K562 (cell line): ENCODE measurements at regions not wholly inside any gene's neighbourhood (a gene's known extent, or its start where the extent isn't known, plus 50 kb on each side); places are given as distances from the start of the nearest gene placed in this dataset.

Experiments
- ATAC-seq: fragments of 200-7000 bp; cut with Tn5 transposase; 3 replicates; pipeline ENCODE4 v1.9.1; 2020; ENCODE audit warnings: moderate library complexity
- BruUV-seq: library from RNA; stranded (reverse); fragments of 400-500 nt; replicated peaks from 2 replicates; lab custom pipeline; 2021; lab: Mats Ljungman, UMichigan
- CTCF ChIA-PET: fragments of 300-600 bp; formaldehyde crosslinking; extraction: SDS; loops from one replicate; lab custom pipeline; 2021; ENCODE audit warnings: low intra/inter-chr PET ratio; lab: Yijun Ruan, JAX
- POLR2A ChIA-PET: fragments of 300-600, 350-650 bp; sonication (Branson Sonifier 250); formaldehyde crosslinking; extraction: SDS; loops from one replicate; lab custom pipeline; 2021; ENCODE audit warnings: antibody characterized with exemption, inconsistent platforms; lab: Yijun Ruan, JAX
- DNase-seq, 4 experiments: peaks; one replicate each; pipeline versions ENCODE4 v3.0.0 to v3.0.0-alpha.2; 2011 to 2018; ENCODE audit warnings: low spot score in 3 of 4, mixed read lengths in 3 of 4; ENCODE audit errors: extremely low read depth in 1 of 4
- FAIRE-seq: peaks from 2 replicates; lab custom pipeline; 2011; peaks lifted over from hg19 to GRCh38; lab: Jason Lieb, UNC
- H2AFZ ChIP-seq: 2 replicates; pipeline ENCODE4 v1.6.0; 2011; ENCODE audit warnings: low read depth, low read length, control low read depth, inconsistent platforms
- H3K27ac ChIP-seq: fragments of 200-600 bp; 3 replicates; pipeline ENCODE4 v1.8.0; 2011; ENCODE audit warnings: low read depth, mild to moderate bottlenecking, control low read depth, inconsistent platforms, low read length, moderate library complexity, mixed read lengths; ENCODE audit errors: extremely low read depth
- H3K27me3 ChIP-seq, 2 experiments: fragments of 300-600 bp in 1 of 2; 2 replicates in 1 of 2; 3 replicates in 1 of 2; pipeline versions ENCODE4 v1.6.0 to v1.8.0; 2011; ENCODE audit warnings: inconsistent platforms in 2 of 2, low read length in 2 of 2, mild to moderate bottlenecking in 1 of 2, mixed read lengths in 1 of 2, moderate library complexity in 1 of 2; ENCODE audit not compliant: control insufficient read depth in 2 of 2, insufficient read depth in 2 of 2
- H3K36me3 ChIP-seq: fragments of 300-600 bp; 3 replicates; pipeline ENCODE4 v1.8.0; 2011; ENCODE audit warnings: mild to moderate bottlenecking, low read length, inconsistent platforms; ENCODE audit not compliant: control insufficient read depth, insufficient read depth
- H3K4me1 ChIP-seq, 2 experiments: fragments of 200-600 bp in 1 of 2; replicated peaks in 1 of 2; 2 replicates in 1 of 2; 3 replicates in 1 of 2; pipeline versions ENCODE4 v1.5.1 to v1.8.0; 2011; ENCODE audit warnings: inconsistent platforms in 2 of 2, low read length in 2 of 2, mild to moderate bottlenecking in 1 of 2, mixed read lengths in 1 of 2, moderate library complexity in 1 of 2; ENCODE audit not compliant: control insufficient read depth in 2 of 2, insufficient read depth in 2 of 2
- H3K4me2 ChIP-seq: 2 replicates; pipeline ENCODE4 v1.6.1; 2011; ENCODE audit warnings: low read length, control low read depth, inconsistent platforms, mixed read lengths; ENCODE audit not compliant: insufficient read depth
- H3K4me3 ChIP-seq: fragments of 200-600 bp; sonication (generic), shearing (Covaris generic); 2 replicates; pipeline ENCODE4 v1.5.1; 2016; ENCODE audit warnings: control low read depth, inconsistent platforms
- H3K79me2 ChIP-seq: fragments of 200-600 bp; 3 replicates; pipeline ENCODE4 v1.8.0; 2011; ENCODE audit warnings: low read length, inconsistent platforms; ENCODE audit not compliant: control insufficient read depth, insufficient read depth
- H3K9ac ChIP-seq, 2 experiments: 2 replicates each; pipeline versions ENCODE4 v1.6.0 to v1.6.1; 2011; ENCODE audit warnings: low read depth in 2 of 2, low read length in 2 of 2, control low read depth in 1 of 2, inconsistent platforms in 1 of 2, mild to moderate bottlenecking in 1 of 2, mixed read lengths in 1 of 2; ENCODE audit not compliant: insufficient read depth in 1 of 2
- H3K9me1 ChIP-seq: one replicate; pipeline ENCODE4 v1.6.0; 2011; ENCODE audit warnings: inconsistent platforms, mild to moderate bottlenecking, low read length, moderate library complexity; ENCODE audit not compliant: control insufficient read depth, insufficient read depth
- H3K9me3 ChIP-seq: replicated peaks from 2 replicates; pipeline ENCODE4 v1.5.1; 2011; ENCODE audit warnings: low read depth, low read length, inconsistent platforms; ENCODE audit not compliant: control insufficient read depth, insufficient read depth
- H4K20me1 ChIP-seq: replicated peaks from 2 replicates; pipeline ENCODE4 v1.6.1; 2011; ENCODE audit warnings: low read length, inconsistent platforms, mixed read lengths; ENCODE audit not compliant: control insufficient read depth, insufficient read depth
- CBFA2T2 ChIP-seq: fragments of 450-650 bp; conservative IDR thresholded peaks from 2 replicates; pipeline ENCODE4 v1.6.1; 2017; ENCODE audit warnings: mild to moderate bottlenecking
- E2F5 ChIP-seq: sonication (generic); formaldehyde crosslinking; IDR thresholded peaks from 2 replicates; pipeline ENCODE4 v1.8.0; 2022; ENCODE audit warnings: mild to moderate bottlenecking, missing genetic modification reagents
- GMEB1 ChIP-seq: fragments of 250-450 bp; sonication (Bioruptor Pico); IDR thresholded peaks from 2 replicates; pipeline ENCODE4 v1.4.0; 2020; ENCODE audit warnings: mild to moderate bottlenecking
- KDM1A ChIP-seq, 2 experiments: fragments of 450-650 bp; IDR thresholded peaks; 2 replicates each; pipeline ENCODE4 v1.6.1; 2016; ENCODE audit warnings: mild to moderate bottlenecking in 2 of 2
- KLF1 ChIP-seq: fragments of 450-650 bp; IDR thresholded peaks from 2 replicates; pipeline ENCODE4 v1.6.1; 2016; ENCODE audit warnings: missing genetic modification characterization, missing compliant biosample characterization
- POLR2G ChIP-seq: fragments of 200-400 bp; formaldehyde crosslinking; IDR thresholded peaks from 2 replicates; pipeline ENCODE4 v1.6.1; 2017; ENCODE audit warnings: low read depth, mild to moderate bottlenecking, antibody characterized with exemption, low read length, moderate library complexity
- RAD21 ChIP-seq, 2 experiments: fragments of 250-450 bp in 1 of 2; fragments of 450-650 bp in 1 of 2; sonication (Bioruptor Pico) in 1 of 2; formaldehyde crosslinking in 1 of 2; IDR thresholded peaks in 1 of 2; conservative IDR thresholded peaks in 1 of 2; 2 replicates each; pipeline versions ENCODE4 v1.4.0 to v1.8.0; 2020 to 2022; ENCODE audit warnings: mild to moderate bottlenecking in 2 of 2, moderate library complexity in 1 of 2
- SMARCA5 ChIP-seq: fragments of 450-650 bp; IDR thresholded peaks from 2 replicates; pipeline ENCODE4 v1.6.1; 2016
- XRCC4 ChIP-seq: IDR thresholded peaks from one replicate; pipeline ENCODE4 v1.6.1; 2011; ENCODE audit not compliant: insufficient read depth, insufficient read length; ENCODE audit errors: extremely low read depth
- ZBTB11 ChIP-seq, 3 experiments: fragments of 200-800 bp in 1 of 3; fragments of 250-450 bp in 1 of 3; fragments of 450-650 bp in 1 of 3; sonication (Bioruptor Pico) in 1 of 3; sonication (Bioruptor generic) in 1 of 3; formaldehyde crosslinking in 1 of 3; IDR thresholded peaks; 2 replicates each; pipeline versions ENCODE4 v1.6.1 to v1.8.0; 2016 to 2022; ENCODE audit warnings: mild to moderate bottlenecking in 2 of 3, missing genetic modification characterization in 2 of 3, missing compliant biosample characterization in 1 of 3, moderate library complexity in 1 of 3
- ZBTB26 ChIP-seq: fragments of 450-650 bp; formaldehyde crosslinking; IDR thresholded peaks from 2 replicates; pipeline ENCODE4 v1.4.0; 2022; ENCODE audit warnings: missing genetic modification characterization
- ZC3H11A ChIP-seq: IDR thresholded peaks from 2 replicates; pipeline ENCODE4 v1.6.1; 2012; ENCODE audit warnings: low read depth, low read length, improper control_type of control experiment
- ZNF584 ChIP-seq: fragments of 200-800 bp; sonication (Bioruptor generic); IDR thresholded peaks from 2 replicates; pipeline ENCODE4 v1.6.1; 2016; ENCODE audit warnings: low read depth, mild to moderate bottlenecking, missing genetic modification characterization, missing compliant biosample characterization
- WGBS: fragments of 100-300 bp; shearing (Covaris generic); methylation state at CpG from one replicate; pipeline ENCODE4 v1.1.6; 2016; ENCODE audit warnings: low coverage, mixed read lengths; ENCODE audit not compliant: insufficient coverage; ENCODE audit errors: missing lambda C conversion rate; 5-methylcytosine and 5-hydroxymethylcytosine counted together
- in situ Hi-C: fragments of 300-500 bp; cut with MboI; formaldehyde crosslinking; loops from 4 replicates; pipeline ENCODE4 v1.15.0; 2018; ENCODE audit warnings: inconsistent platforms, mixed read lengths
- intact Hi-C: fragments of 100-400 bp; cut with micrococcal nuclease; formaldehyde crosslinking; loops from 2 replicates; pipeline ENCODE4 v1.14.2; 2022

GRCh38 chr5:57416278-57416994, 66.2 kb downstream of the ACTBL2 start (continued):
- no peak for TF ChIP-seq GMEB1 (CRISPR knock-in tag)
- TF ChIP-seq SMARCA5: no peak
- TF ChIP-seq KLF1: no peak
- no peak for TF ChIP-seq E2F5 (CRISPR knock-in tag)

GRCh38 chr5:57414857-57415256, 67.8 kb downstream of the ACTBL2 start:
- H3K9me3 ChIP-seq: no peaks in the 10 kb centered on the region
- H3K79me2 ChIP-seq: no peaks in the 10 kb centered on the region
- H3K36me3 ChIP-seq: no peaks in the 10 kb centered on the region
- H3K9ac ChIP-seq: no peak overlapping the region
- intact Hi-C loops (no loop called here), in situ Hi-C loops (no loop called here)
- FAIRE-seq: no peak
- H3K27me3 ChIP-seq: peaks cover 0 to 4% of the 10 kb centered on the region in 2 experiments; a peak in 1 of 5 replicates
- BruUV-seq: no TSS peak
- H4K20me1 ChIP-seq: no peaks in the 10 kb centered on the region
- ChIA-PET CTCF (no interaction called here), POLR2A (no interaction called here)
- H3K27ac ChIP-seq: no peak overlapping the region
- WGBS: 0% methylated on average over 2 of the region's 2 CpGs
- no peak for ATAC-seq
- no peaks in the 10 kb centered on the region for H3K9me1 ChIP-seq
- no peaks in the 10 kb centered on the region for H3K4me1 ChIP-seq
- no peak overlapping the region for H3K4me3 ChIP-seq
- H3K4me2 ChIP-seq: no peak overlapping the region
- no peak for DNase-seq
- no peak overlapping the region for H2AFZ ChIP-seq
- no peak for TF ChIP-seq ZNF584 (CRISPR knock-in tag)
- TF ChIP-seq ZC3H11A: no peak
- no peak for TF ChIP-seq ZBTB26 (CRISPR knock-in tag)
- no peak for TF ChIP-seq RAD21 (CRISPR knock-in tag; conservative IDR thresholded peaks at IDR 0.05 in 1 of 2, IDR thresholded peaks at IDR 0.05 in 1 of 2)
- TF ChIP-seq ZBTB11 (CRISPR knock-in tag; IDR thresholded peaks at IDR 0.05): no peak
- no peak for TF ChIP-seq POLR2G
- TF ChIP-seq KDM1A (IDR thresholded peaks at IDR 0.05): no peak
- no peak for TF ChIP-seq CBFA2T2
- TF ChIP-seq XRCC4: no peak
